ENCODE measurements at regions not wholly inside any gene's neighbourhood (a gene's known extent, or its start where the extent isn't known, plus 50 kb on each side); places are given as distances from the start of the nearest gene placed in this dataset.

- no peak for DNase-seq (ENCODE audit: low spot score)
Observed at GRCh38 chr3:78516937-78517336, 1250.9 kb downstream of the ROBO1 start.

- no peak for DNase-seq (ENCODE audit: low spot score)
Observed at GRCh38 chr3:78517965-78518364, 1249.8 kb downstream of the ROBO1 start.

- DNase-seq (ENCODE audit: low spot score) = no peak
Observed at GRCh38 chr3:78519281-78519680, 1248.5 kb downstream of the ROBO1 start.

GRCh38 chr3:78529601-78530000, 1238.2 kb downstream of the ROBO1 start:
- no peak for DNase-seq (ENCODE audit: low spot score)

- no peak for DNase-seq (ENCODE audit: low spot score)
Observed at GRCh38 chr3:78540485-78540884, 1227.3 kb downstream of the ROBO1 start.

- DNase-seq (ENCODE audit: low spot score) = no peak
Observed at GRCh38 chr3:78545827-78546226, 1222.0 kb downstream of the ROBO1 start.
